GM19467 (cell line): ENCODE measurements at regions not wholly inside any gene's neighbourhood (a gene's known extent, or its start where the extent isn't known, plus 50 kb on each side); places are given as distances from the start of the nearest gene placed in this dataset.
"Not testable (repeated sequence)": the region's sequence is repeated elsewhere in the genome, so short reads cannot be mapped to it uniquely, and the experiment has no call there.

Source experiments
- ATAC-seq: cut with Tn5 transposase; IDR thresholded peaks from one replicate; pipeline ENCODE4 v1.9.1; 2021; ENCODE audit warnings: mild to moderate bottlenecking, moderate library complexity; ENCODE audit not compliant: unreplicated experiment

GRCh38 chr9:26508897-26509296, 383.7 kb downstream of the CAAP1 start:
- no peak for ATAC-seq

GRCh38 chr9:26504057-26504456, 388.5 kb downstream of the CAAP1 start:
- ATAC-seq: no peak

GRCh38 chr9:26502311-26502710, 390.3 kb downstream of the CAAP1 start:
- ATAC-seq: no peak

GRCh38 chr9:26500471-26500870, 392.1 kb downstream of the CAAP1 start:
- ATAC-seq: no peak

GRCh38 chr9:26492608-26493521, 399.7 kb downstream of the CAAP1 start:
- not testable (repeated sequence) for ATAC-seq

GRCh38 chr9:26491922-26492607, 400.5 kb downstream of the CAAP1 start:
- ATAC-seq: not testable (repeated sequence)

- no peak for ATAC-seq
Measured at GRCh38 chr9:26483991-26484390, 408.6 kb downstream of the CAAP1 start.

- ATAC-seq: no peak
Measured at GRCh38 chr9:26477963-26478362, 414.6 kb downstream of the CAAP1 start.

- ATAC-seq: no peak
Measured at GRCh38 chr9:26471261-26471660, 421.3 kb downstream of the CAAP1 start.

GRCh38 chr9:26470284-26470683, 422.3 kb downstream of the CAAP1 start:
- no peak for ATAC-seq

GRCh38 chr9:26463837-26464236, 428.8 kb downstream of the CAAP1 start:
- ATAC-seq: no peak

- ATAC-seq: no peak
Measured at GRCh38 chr9:26462751-26463150, 429.9 kb downstream of the CAAP1 start.

GRCh38 chr9:26462213-26462612, 430.4 kb downstream of the CAAP1 start:
- ATAC-seq: no peak

- ATAC-seq: no peak
Measured at GRCh38 chr9:26460624-26461023, 432.0 kb downstream of the CAAP1 start.

- no peak for ATAC-seq
Measured at GRCh38 chr9:26459959-26460358, 432.6 kb downstream of the CAAP1 start.

- ATAC-seq: no peak
Measured at GRCh38 chr9:26458054-26458453, 434.5 kb downstream of the CAAP1 start.

GRCh38 chr9:26457151-26457550, 435.5 kb downstream of the CAAP1 start:
- no peak for ATAC-seq

- ATAC-seq: no peak
Measured at GRCh38 chr9:26439061-26439624, 453.5 kb downstream of the CAAP1 start.

GRCh38 chr9:26437056-26437711, 455.4 kb downstream of the CAAP1 start:
- ATAC-seq: no peak

GRCh38 chr9:26426551-26427131, 466.0 kb downstream of the CAAP1 start:
- no peak for ATAC-seq

- no peak for ATAC-seq
Measured at GRCh38 chr9:26418480-26418879, 474.1 kb downstream of the CAAP1 start.
